HG02610 (cell line): ENCODE measurements at regions not wholly inside any gene's neighbourhood (a gene's known extent, or its start where the extent isn't known, plus 50 kb on each side); places are given as distances from the start of the nearest gene placed in this dataset.

Experiments
- ATAC-seq: cut with Tn5 transposase; IDR thresholded peaks from one replicate; pipeline ENCODE4 v1.9.1; 2021; ENCODE audit warnings: mild to moderate bottlenecking, moderate library complexity; ENCODE audit not compliant: unreplicated experiment

DNA sequence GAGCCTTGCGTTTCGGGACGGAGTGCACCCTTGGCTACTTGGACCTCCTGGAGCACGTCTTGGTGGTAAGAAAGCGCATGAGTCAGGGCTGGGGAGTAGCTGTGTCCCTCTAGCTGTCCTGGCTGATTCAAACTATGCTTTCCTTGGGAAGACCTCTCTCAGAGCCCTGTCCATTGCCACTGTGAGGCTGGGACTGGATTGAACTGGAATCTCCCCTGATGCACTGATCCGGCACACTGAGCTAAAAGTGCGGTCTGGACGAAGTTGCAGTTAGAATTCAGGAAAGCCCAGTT lies 232.6 kb upstream of the TPM1 start:
- ATAC-seq: no peak

DNA sequence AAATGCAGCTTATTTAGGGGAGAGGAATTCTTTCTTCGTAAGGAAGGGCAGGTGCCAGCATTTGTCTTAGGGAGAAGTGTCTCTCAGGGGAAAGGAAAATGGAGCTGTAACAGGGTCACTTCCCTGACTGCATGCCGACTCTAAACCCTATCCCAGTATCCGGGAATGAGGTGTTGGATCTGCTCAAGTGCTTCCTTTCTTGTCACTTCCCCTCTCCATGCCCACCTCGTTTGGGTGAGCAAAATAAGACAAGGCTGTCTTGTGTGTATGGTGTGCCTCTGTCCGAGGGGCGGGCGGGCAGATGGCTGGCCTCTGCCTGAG lies 230.1 kb upstream of the TPM1 start:
- ATAC-seq: no peak

DNA sequence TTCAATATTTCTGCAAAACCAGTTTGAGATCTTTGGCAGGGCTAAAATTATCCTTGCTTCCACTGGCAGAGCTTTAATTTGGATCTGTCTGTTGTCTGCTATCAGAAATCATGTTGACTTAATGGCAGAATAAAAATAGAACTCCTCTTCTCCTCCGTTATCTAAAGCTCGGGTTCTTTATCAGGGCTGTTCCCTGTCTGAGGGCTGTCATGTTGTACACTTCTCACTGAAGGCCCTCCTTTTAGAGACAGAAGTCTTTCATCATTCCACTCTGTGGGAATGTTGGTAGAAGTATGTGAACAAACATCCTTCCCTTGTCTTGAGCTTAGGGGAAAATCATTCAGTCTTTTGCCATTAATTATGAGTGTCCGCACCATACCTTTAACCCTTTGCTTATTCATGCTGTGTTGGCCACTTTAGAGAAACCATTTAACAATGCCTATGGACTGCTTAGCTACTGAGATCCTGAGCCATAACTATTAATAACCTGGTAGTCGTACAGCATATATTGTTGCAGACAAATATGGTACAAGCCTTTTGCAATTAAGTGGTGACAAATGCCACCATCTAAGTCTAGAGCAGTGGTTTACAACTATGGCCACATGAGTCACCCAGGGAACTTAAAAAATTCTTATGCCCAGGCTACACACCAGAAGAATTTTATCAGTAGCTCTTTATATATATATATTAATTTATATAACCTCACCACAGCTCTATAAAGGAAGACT lies 226.0 kb upstream of the TPM1 start:
- no peak for ATAC-seq

DNA sequence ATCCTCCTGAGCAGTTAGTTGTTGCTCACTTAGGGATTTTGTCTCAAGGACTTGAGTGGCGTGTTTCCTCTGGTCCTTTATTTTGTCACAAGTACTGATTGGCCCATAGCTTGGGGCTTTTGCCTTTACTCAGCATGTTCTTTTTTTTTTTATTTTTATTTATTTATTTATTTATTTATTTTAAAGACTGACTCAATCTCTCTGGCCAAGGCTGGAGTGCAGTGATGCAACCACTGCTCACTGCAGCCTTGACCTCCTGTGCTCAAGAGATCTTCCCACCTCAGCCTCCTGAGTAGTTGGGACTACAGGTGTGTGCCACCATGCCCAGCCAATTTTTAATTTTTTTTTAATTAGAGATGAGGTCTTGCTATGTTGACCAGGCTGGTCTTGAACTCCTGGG lies 223.9 kb upstream of the TPM1 start:
- ATAC-seq: no peak

DNA sequence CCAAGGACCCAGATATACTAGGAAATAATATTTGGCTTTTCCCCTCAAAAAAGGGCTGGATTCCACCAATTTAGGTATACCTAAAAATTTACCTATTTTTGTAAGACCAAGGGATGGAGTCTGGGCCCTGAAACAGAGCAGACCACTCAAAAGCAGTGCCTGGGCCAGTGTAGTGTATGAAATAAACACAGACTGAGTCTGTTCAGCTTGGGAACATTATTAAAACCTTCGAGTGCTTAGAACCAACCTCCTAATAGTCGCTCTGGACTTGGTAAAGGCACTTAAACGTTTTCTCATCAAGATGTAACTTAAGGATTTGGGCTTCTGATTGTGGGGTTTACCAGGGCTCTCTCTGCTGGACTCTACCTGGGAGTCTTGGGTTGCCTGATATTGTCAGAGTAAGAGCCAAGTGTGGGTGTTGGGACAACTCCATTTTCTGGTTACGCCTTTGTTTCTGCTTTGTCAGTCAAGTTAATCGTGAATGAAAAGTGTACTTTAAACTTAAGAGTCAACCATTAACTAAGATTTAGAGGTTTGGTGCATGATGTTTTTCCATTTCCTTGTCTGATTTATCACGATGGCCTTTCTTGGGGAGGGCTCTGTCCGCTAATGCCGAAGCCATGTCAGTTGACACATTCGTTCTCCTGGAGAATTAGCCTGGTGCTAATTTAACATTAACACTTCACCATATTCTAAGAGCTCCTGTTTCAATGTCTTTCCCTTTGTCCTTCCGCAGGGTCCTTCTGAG lies 221.0 kb upstream of the TPM1 start:
- no peak for ATAC-seq

DNA sequence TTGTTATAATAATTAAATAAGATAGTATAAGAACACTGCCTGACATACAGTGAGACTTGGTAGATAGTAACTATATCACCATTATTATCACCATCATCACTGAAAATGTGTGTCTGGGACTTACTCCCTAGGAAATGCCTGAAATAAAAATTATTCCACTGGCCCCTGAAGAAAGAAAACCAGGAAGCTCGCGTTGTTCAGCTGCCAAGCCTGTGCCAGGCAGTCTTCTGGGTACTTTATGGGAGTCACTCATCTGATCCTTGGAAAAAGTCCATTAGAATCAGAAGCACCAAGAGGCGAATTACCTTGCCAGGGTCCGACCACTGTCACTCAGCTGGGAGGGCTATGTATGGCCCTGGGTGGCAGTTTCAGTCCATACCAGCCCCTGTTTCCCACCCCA lies 220.3 kb upstream of the TPM1 start:
- no peak for ATAC-seq

DNA sequence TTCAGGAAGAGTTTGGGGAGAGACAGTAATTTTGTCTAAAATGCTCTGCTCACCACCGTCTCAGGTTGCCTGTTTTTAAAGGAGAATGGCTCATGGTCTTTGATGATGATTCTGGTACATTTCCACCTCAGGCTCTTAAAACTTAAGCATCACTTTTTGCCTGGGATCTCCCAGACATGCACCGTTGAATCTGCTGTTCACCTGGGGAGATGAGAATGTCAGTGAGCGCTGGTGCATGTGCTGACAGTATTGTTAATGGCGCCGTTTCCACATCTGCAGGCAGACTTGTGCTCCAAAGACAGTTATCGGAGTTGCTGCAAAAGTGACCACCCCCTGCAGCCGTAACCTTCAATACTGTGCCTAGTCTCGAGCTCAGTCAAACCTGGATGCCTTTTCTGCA lies 219.0 kb upstream of the TPM1 start:
- ATAC-seq: no peak

DNA sequence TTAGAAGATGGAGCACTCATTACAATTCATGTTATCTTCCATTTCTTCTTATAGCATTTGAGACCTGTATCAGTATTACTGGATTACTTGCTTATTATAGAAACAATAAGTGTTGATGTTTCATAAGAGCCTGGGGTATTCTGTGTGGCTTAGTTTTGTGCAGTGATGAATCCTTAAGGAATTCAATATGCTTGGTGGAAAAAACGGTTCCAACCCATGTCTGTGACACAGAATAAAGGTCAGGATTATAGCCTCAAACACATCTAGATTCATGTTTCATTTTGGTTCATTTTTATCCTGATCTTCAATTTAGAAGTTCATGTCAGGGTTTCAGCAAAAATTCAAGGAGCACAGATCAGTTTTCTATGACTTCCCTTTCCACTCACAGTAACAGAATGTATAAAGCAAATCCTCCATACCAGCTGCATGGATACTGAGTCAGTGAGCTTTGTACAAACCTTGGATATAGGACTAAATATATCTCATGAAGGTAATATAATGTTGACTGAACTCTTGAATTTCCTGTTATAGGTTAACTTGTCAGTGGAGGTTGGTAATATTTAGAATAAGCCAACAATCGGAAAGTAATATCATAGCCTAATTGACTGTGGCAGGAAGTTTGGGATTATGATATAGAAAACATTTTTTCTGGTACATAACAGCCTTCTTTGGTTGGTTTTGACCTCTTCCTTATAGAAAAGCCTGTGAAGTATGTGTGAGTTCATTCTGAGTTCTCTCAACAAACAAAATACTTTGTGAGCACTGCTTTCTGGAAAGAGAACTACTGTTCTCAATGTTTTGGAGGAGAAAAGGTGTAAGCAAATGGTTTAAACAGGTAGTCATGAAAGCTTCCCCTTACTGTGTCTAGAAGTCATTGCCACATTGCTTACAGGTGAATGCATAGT lies 218.2 kb upstream of the TPM1 start:
- no peak for ATAC-seq

DNA sequence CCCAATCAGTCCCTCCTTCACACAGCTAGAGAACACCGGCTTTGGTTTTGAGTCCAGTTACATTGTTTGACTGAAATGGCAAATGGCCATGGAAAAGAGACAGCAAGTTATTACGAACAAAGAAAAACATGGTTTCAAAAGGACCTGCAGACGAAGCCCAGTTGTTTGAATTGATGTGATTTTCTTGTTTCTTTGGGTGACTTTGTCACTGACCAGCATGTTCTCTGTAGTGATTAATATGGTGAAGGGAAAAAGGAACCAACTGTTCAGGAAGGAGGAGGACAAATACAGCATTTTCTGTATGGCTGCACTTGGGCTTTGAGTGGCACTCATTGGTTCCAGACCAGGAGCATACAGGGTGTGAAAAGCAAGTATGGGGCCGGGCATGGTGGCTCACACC lies 217.4 kb upstream of the TPM1 start:
- no peak for ATAC-seq

DNA sequence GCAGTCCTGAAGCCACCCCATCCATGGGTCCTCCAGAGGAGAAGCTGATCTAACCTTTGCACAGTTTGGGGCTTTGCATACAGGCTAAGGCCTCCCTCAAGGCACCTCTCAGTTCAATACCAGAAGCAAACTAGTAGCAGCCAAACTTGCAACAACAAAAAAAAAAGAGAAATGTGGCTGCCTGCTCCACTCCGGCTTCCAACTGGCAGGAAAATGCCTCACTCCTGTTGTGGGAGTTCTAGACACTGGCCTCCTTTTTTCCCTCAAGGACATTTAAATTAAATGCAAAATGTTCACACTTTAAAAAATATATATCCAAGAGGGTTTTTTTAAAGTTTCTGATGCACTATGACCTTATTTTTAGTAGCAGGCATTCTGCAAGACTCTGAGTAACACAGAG lies 216.0 kb upstream of the TPM1 start:
- ATAC-seq: no peak

DNA sequence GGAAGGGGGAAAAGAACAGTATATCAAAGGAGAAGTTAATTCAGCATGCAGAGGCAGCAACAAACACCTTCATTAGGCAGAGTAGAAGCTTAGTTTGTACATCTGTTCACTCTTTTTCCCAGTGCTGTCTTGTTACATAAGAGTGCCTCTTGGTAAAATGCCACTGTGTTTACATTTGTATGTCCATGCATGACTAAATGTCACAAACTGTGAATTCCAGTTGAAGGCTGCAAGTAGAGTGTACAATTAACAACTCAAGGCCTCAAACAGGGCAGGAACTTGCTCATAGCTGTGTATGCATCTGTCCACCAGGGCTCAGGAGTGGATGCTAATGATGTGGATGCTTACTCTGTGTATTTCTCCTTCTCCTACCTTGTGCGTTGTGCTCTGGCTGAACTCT lies 214.2 kb upstream of the TPM1 start:
- no peak for ATAC-seq

DNA sequence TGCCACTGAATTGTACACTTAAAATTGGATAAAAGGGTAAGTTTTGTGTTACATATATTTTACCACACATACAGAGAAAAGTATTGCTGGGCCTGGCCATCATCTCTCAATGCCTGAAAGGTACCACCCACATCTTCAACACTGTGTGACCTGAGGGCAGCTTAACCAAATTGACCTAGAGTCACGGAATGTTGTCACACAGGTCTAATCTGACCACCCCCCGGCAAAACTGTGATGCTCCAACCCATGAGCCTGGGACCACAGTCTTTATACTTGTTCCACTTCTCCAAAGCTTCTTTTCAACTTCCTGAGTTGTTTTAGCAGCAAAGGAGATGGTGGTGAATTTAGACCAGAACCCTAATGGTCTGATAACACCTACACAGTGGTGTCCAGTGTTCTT lies 210.3 kb upstream of the TPM1 start:
- ATAC-seq: no peak

DNA sequence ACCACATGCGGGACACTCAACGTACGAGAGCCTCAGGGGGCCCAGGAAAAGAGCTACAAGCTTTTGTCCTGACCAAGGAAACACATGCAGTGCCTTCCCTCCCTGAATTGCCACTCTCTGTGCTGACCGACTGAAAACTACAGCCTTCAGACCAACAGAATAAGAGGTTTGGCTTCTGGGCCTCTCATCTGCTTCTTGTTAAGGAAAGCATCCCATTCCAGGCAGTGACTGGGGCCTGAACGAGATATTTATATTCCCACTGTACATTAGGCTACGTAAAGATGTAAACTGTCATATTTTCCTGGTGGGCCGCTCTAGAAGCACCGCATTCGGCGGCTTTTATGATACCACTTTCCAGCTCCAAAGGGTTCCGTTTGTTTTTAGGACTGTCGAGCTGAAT lies 208.9 kb upstream of the TPM1 start:
- no peak for ATAC-seq

DNA sequence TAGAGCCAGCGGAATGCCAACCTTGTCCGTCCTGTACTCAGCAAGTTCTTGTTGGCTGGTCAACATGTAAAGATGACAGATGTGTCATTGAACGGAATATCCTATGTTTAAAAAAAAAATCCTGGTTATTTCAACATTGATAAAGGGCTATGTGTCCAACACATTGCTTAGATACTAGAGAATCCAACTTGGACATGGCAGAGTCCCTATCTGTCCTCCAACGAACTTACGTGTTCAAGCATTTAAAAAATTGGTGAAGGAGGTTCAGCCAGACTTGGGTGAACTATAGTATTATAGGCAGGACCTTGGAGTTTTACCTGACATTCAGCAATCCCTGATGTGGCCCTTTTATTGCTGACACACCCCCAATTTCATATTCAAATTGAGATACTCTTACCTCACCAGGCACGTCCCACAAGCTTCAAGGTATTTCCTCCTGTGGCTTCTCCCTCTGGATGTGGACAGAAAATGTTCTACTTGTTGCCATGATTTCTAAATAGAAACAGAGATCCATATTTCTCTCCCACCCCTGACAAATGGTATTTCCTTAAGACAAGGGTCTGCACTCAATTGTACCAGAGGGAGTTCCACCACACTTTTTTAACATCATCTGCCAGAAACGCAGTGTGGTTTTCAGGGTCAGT lies 207.7 kb upstream of the TPM1 start:
- ATAC-seq: no peak

DNA sequence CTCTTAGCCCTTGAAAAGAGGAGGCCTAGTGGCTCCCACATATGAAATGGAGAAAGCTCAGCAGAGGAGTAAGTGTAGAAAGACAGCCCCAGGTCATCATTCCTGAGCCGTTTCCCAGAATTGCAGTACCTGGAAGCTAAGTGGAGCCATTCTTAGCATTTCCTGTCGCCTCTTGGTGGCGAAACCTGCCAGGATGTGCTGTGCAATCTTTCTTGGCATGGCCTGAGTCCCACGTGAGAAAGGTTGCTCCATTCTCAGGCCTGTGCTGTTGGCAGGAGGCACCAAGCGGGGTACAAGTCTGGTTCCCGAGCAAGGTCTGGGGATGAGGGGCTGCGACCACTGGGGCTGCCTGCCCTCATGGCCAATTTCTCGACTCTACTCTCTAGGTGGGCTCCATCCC lies 207.2 kb upstream of the TPM1 start:
- ATAC-seq: no peak

DNA sequence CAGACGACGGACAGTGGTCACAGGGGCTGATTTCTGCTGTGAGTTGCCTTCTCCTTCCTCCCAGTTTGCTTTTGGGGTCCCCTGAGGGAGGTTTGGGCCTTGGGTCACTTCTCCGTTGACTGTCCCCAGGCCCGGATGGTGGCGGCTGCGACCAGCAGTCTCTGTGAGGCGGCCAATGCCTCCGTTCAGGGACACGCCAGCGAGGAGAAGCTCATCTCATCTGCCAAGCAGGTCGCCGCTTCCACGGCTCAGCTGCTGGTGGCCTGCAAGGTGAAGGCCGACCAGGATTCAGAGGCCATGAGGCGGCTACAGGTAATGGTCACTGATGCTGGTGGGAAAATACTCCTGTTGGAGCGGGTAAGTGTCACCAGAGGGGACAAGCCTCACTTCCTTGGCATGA lies 206.8 kb upstream of the TPM1 start:
- no peak for ATAC-seq

DNA sequence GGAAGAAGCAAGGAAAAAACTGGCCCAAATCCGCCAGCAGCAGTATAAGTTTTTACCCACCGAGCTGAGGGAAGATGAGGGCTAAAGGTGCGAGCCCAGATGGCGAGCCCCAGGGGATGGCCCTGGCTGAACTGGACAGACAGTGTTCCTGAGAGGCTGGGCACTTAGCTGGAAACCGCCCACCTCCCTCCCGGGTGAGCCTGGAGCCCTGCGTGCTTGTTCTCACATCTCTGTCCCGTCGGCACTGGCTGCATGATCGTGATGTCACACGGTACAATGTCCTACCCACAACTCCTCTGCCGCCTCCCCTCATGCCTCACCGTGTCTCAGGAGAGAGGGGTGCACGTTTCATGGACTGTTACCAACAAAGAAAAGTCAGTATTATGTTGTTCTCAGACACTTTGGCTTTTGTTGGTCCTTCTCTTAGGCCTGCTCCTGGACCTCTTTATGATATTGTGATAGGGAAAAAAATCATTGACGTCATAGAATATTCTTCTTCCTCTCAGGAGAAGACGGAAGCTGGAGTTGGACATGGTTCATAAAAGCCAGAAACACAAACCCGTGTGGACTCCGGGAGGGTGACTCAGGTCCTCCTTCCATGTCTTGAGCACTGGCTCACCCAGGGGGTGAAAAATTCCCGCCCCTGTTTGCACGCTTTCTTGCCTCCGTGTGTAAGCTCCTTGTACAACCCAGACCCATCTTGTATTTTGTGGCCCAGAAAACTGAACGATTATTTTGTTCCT lies 201.8 kb upstream of the TPM1 start:
- no peak for ATAC-seq

DNA sequence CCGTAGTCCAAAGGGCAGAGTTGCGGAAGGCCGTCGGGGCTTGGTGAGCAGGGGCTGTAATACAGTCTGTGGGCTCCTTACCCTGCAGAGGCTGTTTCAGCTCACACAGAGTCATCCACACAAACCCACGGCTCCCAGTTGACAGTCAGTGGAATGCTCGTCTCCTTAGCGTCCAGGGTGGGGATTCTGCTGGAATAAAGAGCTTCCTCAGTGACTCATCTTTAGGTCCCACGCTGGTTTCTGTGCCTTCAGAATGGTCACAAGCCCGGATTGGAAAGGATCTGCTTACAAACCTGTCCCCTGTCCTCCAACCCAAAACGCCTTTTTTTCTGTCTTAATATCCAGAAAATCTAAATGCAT lies 201.3 kb upstream of the TPM1 start:
- ATAC-seq: no peak

DNA sequence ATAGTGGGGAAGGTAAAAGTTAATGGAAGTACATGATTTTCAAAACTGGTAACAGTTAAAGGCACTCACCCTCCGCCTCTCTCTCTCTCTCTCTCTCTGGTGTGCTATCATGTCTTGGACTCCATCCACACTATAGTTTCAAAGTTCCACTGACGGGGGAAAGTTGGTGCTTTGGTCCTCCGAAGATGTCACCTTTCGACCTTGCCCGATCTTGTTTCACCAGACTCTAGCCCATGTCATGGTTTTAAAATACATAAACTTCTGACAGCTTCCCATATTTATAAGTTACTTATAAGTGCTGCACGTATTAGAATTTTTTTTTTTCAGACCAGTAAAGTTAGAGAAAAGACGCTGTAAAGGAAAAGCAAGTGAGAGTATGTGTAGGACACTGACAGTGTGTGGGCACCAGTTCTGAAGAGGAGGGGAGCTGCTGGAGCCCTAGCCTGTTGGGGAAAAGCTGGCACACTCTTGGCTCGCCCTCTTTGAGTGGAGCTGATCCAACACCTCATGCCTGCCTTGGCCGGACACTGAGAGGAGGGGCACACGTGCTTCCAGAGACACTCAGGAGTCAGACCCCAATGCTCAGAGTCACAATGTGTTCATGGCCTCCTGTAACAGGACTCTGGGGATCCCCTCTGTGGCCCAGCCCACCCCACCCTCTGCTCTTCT lies 200.5 kb upstream of the TPM1 start:
- no peak for ATAC-seq

DNA sequence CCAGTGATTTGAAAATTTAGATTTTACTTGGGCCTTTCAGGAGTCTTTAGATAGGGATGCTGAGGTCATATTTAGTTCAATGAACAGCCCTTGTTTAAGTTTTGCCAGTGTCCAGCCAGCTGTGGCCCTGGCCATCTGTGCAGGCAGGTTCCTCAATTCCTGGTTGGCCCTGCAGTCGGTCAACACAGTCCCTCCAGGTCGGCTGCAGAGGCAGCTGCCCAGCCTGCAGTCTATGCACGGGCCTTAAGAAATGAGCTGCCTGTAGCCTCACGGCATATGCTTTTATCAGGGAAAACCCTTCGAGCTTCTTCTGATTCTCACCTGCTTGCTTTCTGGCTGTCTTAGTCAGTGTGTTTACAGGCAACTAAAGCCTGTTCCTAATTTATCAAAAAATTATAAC lies 199.2 kb upstream of the TPM1 start:
- ATAC-seq: no peak
